Neural progenitor cell (in vitro differentiated cells): ENCODE measurements at regions not wholly inside any gene's neighbourhood (a gene's known extent, or its start where the extent isn't known, plus 50 kb on each side); places are given as distances from the start of the nearest gene placed in this dataset.

Experiments
- CTCF ChIP-seq: fragments of 200-600 bp; sonication (generic); IDR thresholded peaks from 2 replicates; pipeline ENCODE4 v1.5.1; 2017; ENCODE audit warnings: antibody characterized with exemption, mild to moderate bottlenecking
- EZH2 ChIP-seq: fragments of 200-600 bp; sonication (generic); IDR thresholded peaks from 2 replicates; pipeline ENCODE4 v1.6.1; 2017; ENCODE audit warnings: antibody characterized with exemption, mild to moderate bottlenecking, moderate library complexity

GRCh38 chr2:176621350-176621749, 352.1 kb downstream of the MTX2 start:
- no peak for TF ChIP-seq CTCF
- TF ChIP-seq EZH2, result no peak
